Breast epithelium (tissue), 4 donors: ENCODE measurements at regions not wholly inside any gene's neighbourhood (a gene's known extent, or its start where the extent isn't known, plus 50 kb on each side); places are given as distances from the start of the nearest gene placed in this dataset.

ENCODE experiments used
- DNase-seq, 2 donors: peaks; one replicate each; pipeline ENCODE4 v3.0.0-alpha.2; 2019; ENCODE audit warnings: low spot score in 2 of 2
- H3K27ac ChIP-seq, 2 donors: fragments of 200-600 bp; sonication (generic) in 1 of 2; one replicate each; pipeline ENCODE4 v1.5.1; 2016 to 2019; ENCODE audit warnings: mild to moderate bottlenecking in 1 of 2
- H3K27me3 ChIP-seq, 2 donors: fragments of 200-600 bp; sonication (generic) in 1 of 2; one replicate each; pipeline versions ENCODE4 v1.5.1 to v1.6.0; 2017 to 2019; ENCODE audit warnings: control low read depth in 1 of 2, mild to moderate bottlenecking in 1 of 2
- H3K36me3 ChIP-seq: fragments of 200-600 bp; one replicate; pipeline ENCODE4 v1.5.1; 2019
- H3K4me1 ChIP-seq, 2 donors: fragments of 200-600 bp; sonication (generic); one replicate each; pipeline ENCODE4 v1.5.1; 2016 to 2019; ENCODE audit warnings: control low read depth in 1 of 2
- H3K4me3 ChIP-seq, 3 donors: fragments of 200-600 bp; sonication (generic); 1 replicate in 2 of 3; 2 replicates in 1 of 3; pipeline ENCODE4 v1.5.1; 2016 to 2019; ENCODE audit warnings: mild to moderate bottlenecking in 3 of 3, moderate library complexity in 2 of 3
- H3K9me3 ChIP-seq, 2 donors: fragments of 200-600 bp; sonication (generic) in 1 of 2; one replicate each; pipeline ENCODE4 v1.5.1; 2016 to 2019; ENCODE audit warnings: control low read depth in 1 of 2
- POLR2A ChIP-seq: fragments of 450-650 bp; IDR thresholded peaks from one replicate; pipeline ENCODE4 v1.6.1; 2016; ENCODE audit warnings: antibody characterized with exemption, mild to moderate bottlenecking, moderate library complexity
- POLR2AphosphoS5 ChIP-seq, 3 donors: sonication (generic); formaldehyde crosslinking; IDR thresholded peaks; one replicate each; pipeline ENCODE4 v1.6.1; 2017; ENCODE audit warnings: antibody characterized with exemption in 3 of 3
- intact Hi-C: fragments of 100-400 bp; cut with DNase I; formaldehyde crosslinking; loops from one replicate; pipeline ENCODE4 v1.15.1; 2023; ENCODE audit warnings: low total_unique reads
- TF ChIP-seq, protein P1 (sequence below), 3 donors: fragments of 450-650 bp; IDR thresholded peaks; one replicate each; pipeline ENCODE4 v1.5.1; 2016 to 2017; ENCODE audit warnings: antibody characterized with exemption in 3 of 3, mild to moderate bottlenecking in 3 of 3, moderate library complexity in 3 of 3

DNA sequence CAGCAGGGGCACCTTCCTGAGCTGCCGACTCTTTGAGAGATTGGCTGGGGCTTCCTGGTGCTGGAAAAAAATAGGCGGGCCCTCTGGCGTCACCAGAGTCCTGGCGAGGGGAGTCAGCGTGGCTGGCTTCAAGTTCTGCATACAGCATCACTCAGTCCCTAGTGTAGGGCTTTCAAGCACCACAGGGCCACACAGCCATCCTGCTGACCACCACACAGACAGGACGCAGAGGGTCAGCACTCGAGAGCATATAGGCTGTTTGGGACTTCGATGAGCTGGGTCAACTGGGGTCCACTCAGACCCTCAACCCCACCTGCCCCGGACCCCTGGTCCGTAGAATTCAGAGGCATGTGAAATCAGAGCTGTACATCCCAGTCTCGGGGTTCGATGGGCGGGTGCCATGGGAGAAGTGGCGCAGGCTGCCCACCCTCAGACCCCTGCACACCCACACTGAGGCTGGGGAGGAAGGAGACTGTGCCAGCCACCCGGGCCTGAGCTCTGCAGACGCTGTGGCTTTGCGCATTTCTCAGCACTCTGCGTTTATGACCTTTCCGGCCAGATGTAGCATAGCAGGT is 1131.9 kb downstream of the BRD1 start:
- H3K36me3 ChIP-seq = no peaks in the 10 kb centered on the region
- TF ChIP-seq, protein P1, sequence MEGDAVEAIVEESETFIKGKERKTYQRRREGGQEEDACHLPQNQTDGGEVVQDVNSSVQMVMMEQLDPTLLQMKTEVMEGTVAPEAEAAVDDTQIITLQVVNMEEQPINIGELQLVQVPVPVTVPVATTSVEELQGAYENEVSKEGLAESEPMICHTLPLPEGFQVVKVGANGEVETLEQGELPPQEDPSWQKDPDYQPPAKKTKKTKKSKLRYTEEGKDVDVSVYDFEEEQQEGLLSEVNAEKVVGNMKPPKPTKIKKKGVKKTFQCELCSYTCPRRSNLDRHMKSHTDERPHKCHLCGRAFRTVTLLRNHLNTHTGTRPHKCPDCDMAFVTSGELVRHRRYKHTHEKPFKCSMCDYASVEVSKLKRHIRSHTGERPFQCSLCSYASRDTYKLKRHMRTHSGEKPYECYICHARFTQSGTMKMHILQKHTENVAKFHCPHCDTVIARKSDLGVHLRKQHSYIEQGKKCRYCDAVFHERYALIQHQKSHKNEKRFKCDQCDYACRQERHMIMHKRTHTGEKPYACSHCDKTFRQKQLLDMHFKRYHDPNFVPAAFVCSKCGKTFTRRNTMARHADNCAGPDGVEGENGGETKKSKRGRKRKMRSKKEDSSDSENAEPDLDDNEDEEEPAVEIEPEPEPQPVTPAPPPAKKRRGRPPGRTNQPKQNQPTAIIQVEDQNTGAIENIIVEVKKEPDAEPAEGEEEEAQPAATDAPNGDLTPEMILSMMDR (IDR thresholded peaks at IDR 0.05) = no peak
- no peak for TF ChIP-seq POLR2A
- no peak for TF ChIP-seq POLR2AphosphoS5 (IDR thresholded peaks at IDR 0.05)
- H3K4me1 ChIP-seq = no peaks in the 10 kb centered on the region
- DNase-seq = no peak
- no peak overlapping the region for H3K27ac ChIP-seq
- H3K27me3 ChIP-seq = no peaks in the 10 kb centered on the region
- intact Hi-C loops = no loop called here
- no peaks in the 10 kb centered on the region for H3K9me3 ChIP-seq
- H3K4me3 ChIP-seq = no peak overlapping the region

DNA sequence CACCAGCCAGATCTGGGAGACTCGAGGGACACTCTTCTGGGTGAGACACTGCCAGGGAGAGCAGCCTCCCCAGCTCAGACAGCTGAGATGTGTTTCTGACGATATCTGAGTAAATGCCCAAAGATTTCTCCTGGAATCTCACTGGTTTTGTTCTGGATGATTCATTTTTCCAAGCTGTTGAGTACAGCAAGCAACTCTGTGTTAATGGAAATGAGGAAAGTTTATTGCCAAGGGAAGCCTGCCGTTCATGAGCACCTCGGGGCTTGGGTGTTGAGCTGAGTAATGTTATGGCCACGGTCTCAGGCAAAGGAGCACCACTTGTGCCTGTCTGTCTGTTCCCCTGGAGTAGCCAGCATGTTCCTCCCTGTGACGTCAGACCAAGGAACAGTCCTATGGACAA is 1132.4 kb downstream of the BRD1 start:
- Histone ChIP-seq H3K27me3 (no peaks in the 10 kb centered on the region), H3K9me3 (no peaks in the 10 kb centered on the region), H3K4me1 (no peaks in the 10 kb centered on the region), H3K36me3 (no peaks in the 10 kb centered on the region), H3K27ac (no peak overlapping the region), H3K4me3 (no peak overlapping the region)
- TF ChIP-seq, protein P1 (IDR thresholded peaks at IDR 0.05) = no peak
- TF ChIP-seq POLR2A (no peak), POLR2AphosphoS5 (IDR thresholded peaks at IDR 0.05) (no peak)
- intact Hi-C loops = no loop called here
- no peak for DNase-seq

DNA sequence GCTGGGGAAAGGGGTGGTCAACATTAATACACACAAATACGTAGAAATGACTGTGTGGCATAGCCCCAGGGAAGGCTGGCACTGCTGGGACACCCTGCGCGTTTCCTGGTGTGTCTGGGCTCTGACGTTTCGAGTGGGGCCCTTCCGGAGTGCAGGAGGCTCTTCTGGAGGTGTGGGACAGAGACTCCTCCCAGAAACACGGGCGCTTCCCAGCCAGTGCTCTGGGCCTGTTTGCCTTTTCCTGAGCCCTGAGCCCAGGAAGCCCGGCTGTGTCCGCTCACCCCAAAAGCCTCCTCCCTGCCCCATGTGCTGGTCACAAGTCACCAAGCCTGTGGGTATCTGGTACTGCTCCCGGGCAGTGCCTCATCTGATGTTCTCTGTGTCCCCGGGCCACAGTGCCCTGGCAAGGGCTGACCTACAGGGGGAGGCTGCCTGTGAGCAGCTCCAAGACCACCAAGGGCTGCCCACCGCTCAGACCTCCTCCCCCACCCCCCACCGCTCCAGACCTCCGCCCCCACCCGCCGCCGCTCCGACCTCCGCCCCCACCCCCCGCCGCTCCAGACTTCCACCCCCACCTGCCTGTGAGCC is 1133.3 kb downstream of the BRD1 start:
- Histone ChIP-seq H3K27me3 (no peaks in the 10 kb centered on the region), H3K4me3 (no peak overlapping the region), H3K27ac (no peak overlapping the region), H3K36me3 (no peaks in the 10 kb centered on the region), H3K9me3 (no peaks in the 10 kb centered on the region), H3K4me1 (no peaks in the 10 kb centered on the region)
- intact Hi-C loops = no loop called here
- DNase-seq = no peak
- TF ChIP-seq, protein P1 (IDR thresholded peaks at IDR 0.05) = no peak
- TF ChIP-seq POLR2A = no peak
- no peak for TF ChIP-seq POLR2AphosphoS5 (IDR thresholded peaks at IDR 0.05)

DNA sequence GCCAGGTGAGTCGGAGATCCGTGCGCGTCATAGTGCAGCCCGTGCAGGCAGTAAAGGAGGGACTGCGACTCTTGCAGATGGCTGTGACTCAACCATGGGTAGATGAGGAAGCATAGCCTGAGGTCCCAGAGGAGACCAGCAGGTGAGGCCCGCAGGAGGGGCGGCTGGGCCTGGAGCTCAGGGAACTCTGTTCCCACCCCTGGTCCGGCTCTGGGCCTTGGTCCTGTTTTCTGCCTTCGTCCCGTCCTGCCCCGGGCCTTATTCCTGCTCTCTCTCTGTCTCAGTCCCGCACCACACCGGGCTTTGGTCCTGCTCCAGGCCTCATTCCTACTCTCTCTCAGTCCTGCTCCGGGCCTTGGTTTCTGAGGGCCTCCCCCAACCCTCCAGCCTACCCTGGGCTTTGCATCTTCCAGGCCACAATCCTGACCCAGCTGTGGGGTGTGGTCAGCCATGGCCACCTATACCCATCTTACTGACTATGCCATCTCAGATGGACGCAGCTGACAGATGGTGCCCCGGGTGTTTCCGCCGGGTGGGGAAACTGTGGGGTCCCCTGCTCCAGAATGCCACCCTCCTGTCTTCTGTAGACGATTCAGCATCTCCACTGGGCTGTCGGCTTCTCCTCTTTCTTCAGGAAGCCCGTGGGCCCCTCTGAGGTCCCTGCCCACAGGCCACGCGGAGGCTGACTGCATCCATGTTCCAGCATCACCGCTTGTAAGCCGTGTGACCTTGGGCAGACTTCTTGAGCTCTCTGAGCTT is 1134.1 kb downstream of the BRD1 start:
- intact Hi-C loops = no loop called here
- H3K4me1 ChIP-seq = no peaks in the 10 kb centered on the region
- no peak overlapping the region for H3K27ac ChIP-seq
- H3K27me3 ChIP-seq = no peaks in the 10 kb centered on the region
- no peaks in the 10 kb centered on the region for H3K36me3 ChIP-seq
- no peak for DNase-seq
- H3K9me3 ChIP-seq = no peaks in the 10 kb centered on the region
- TF ChIP-seq POLR2AphosphoS5 (IDR thresholded peaks at IDR 0.05) = no peak
- H3K4me3 ChIP-seq = no peak overlapping the region

DNA sequence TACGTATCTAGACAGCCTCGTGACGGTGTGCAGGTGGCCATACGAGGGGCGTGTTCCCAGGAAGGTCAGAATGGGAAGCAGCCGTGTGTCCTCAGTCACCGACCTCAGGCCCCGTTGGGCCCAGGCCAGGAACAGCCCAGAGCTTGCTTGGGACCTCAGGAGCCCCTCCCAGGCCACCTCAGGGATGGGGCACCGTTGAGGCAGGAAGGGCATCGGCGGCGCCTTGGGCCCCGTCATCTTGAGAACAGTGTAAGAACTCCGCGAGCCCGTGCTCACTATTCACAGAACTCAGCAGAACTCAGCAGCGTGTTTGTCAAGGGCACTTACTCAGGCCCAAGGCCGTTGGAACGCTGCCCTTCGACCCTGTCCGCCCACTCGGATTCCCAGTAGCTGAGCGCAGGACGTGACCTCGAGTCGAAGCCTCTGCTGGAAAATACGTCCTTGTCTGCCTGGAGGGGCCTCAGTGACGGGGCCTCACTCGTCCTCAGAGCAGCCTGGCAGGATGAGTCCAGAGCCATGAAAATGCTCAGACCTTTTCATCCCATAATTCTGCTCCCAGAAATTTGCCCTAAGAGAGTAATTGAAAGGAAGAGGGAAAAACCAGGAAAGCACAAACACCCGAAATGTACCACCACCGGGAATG is 1134.8 kb downstream of the BRD1 start:
- intact Hi-C loops = no loop called here
- H3K4me1 ChIP-seq = no peaks in the 10 kb centered on the region
- DNase-seq = no peak
- no peaks in the 10 kb centered on the region for H3K27me3 ChIP-seq
- no peaks in the 10 kb centered on the region for H3K36me3 ChIP-seq
- no peaks in the 10 kb centered on the region for H3K9me3 ChIP-seq
- no peak overlapping the region for H3K4me3 ChIP-seq
- TF ChIP-seq, protein P1 (IDR thresholded peaks at IDR 0.05) = no peak
- TF ChIP-seq POLR2A = no peak
- no peak for TF ChIP-seq POLR2AphosphoS5 (IDR thresholded peaks at IDR 0.05)
- no peak overlapping the region for H3K27ac ChIP-seq
